Activated naive CD4-positive, alpha-beta T cell treated with anti-CD3 and anti-CD28 coated beads, Interleukin-2, amount 10 ng/mL, durations not matched to agents 7 days and 5 days (primary cell): ENCODE measurements at regions not wholly inside any gene's neighbourhood (a gene's known extent, or its start where the extent isn't known, plus 50 kb on each side); places are given as distances from the start of the nearest gene placed in this dataset.

Experiments used
- CTCF ChIA-PET: fragments of 350-600 bp; sonication (Branson Sonifier 250); formaldehyde crosslinking; loops from one replicate; lab custom pipeline; 2021; ENCODE audit warnings: antibody characterized with exemption; lab: Charles Lee
- DNase-seq: peaks from one replicate; pipeline ENCODE4 v3.0.0-alpha.2; 2020
- H3K27ac Mint-ChIP-seq: one replicate; pipeline ENCODE4 v1.8.0; 2021; ENCODE audit warnings: mild to moderate bottlenecking, moderate library complexity, mixed read lengths
- H3K27me3 Mint-ChIP-seq: one replicate; pipeline ENCODE4 v1.8.0; 2021; ENCODE audit warnings: mild to moderate bottlenecking, mixed read lengths
- H3K36me3 Mint-ChIP-seq: one replicate; pipeline ENCODE4 v1.8.0; 2021; ENCODE audit warnings: mixed read lengths
- H3K4me1 Mint-ChIP-seq: one replicate; pipeline ENCODE4 v1.8.0; 2021; ENCODE audit warnings: mixed read lengths
- H3K4me3 Mint-ChIP-seq: one replicate; pipeline ENCODE4 v1.8.0; 2021; ENCODE audit warnings: mild to moderate bottlenecking, moderate library complexity, mixed read lengths
- H3K9me3 Mint-ChIP-seq: one replicate; pipeline ENCODE4 v1.8.0; 2021; ENCODE audit warnings: mixed read lengths

DNA sequence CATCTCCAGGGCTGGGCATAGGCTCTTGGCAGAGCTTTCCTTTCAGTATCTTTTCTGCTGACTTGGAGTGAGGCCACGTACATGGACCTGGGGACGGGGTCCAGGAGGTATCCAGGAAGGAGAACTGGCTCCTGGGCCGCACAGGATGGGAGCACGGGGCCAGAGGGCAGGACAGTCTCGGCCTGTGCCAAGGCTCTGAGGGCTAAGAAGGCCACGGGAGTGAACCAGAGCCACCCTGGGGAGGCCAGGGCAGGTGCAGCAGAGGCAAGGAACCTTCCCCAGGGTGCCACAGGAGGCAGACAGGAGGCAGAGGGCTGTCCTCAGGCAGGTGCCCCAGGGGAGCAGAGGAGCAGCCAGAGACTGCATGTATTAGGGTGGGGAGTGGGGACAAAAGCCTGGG, 50.3 kb downstream of the PLXNA1 start:
- no peak for DNase-seq
- no peak overlapping the region for H3K4me3 Mint-ChIP-seq
- no peaks in the 10 kb centered on the region for H3K4me1 Mint-ChIP-seq
- no peaks in the 10 kb centered on the region for H3K27me3 Mint-ChIP-seq
- CTCF ChIA-PET, result no interaction called here
- no peaks in the 10 kb centered on the region for H3K9me3 Mint-ChIP-seq
- no peaks in the 10 kb centered on the region for H3K36me3 Mint-ChIP-seq
- no peak overlapping the region for H3K27ac Mint-ChIP-seq

DNA sequence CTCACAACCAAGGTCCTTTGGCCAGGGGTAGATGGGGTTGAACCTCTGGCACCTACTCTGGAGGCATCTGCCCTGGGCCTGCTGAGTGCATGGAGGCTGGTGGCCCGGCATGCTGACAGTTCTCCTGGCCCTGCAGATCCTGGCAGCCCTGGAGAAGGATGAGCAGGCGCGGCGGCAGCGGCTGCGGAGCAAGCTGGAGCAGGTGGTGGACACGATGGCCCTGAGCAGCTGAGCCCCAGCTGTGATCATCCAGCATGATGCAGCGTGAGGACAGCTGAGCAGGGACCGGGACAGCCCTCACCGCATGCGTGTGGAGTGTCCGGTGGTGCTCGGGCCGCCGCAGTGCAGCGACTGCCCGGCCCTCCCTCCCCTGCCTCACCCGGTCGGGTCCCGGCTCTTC, 50.9 kb downstream of the PLXNA1 start:
- no peaks in the 10 kb centered on the region for H3K4me1 Mint-ChIP-seq
- no peaks in the 10 kb centered on the region for H3K27me3 Mint-ChIP-seq
- no peaks in the 10 kb centered on the region for H3K9me3 Mint-ChIP-seq
- H3K36me3 Mint-ChIP-seq, result no peaks in the 10 kb centered on the region
- DNase-seq, result no peak
- no peak overlapping the region for H3K4me3 Mint-ChIP-seq
- H3K27ac Mint-ChIP-seq, result no peak overlapping the region
- CTCF ChIA-PET, result no interaction called here

DNA sequence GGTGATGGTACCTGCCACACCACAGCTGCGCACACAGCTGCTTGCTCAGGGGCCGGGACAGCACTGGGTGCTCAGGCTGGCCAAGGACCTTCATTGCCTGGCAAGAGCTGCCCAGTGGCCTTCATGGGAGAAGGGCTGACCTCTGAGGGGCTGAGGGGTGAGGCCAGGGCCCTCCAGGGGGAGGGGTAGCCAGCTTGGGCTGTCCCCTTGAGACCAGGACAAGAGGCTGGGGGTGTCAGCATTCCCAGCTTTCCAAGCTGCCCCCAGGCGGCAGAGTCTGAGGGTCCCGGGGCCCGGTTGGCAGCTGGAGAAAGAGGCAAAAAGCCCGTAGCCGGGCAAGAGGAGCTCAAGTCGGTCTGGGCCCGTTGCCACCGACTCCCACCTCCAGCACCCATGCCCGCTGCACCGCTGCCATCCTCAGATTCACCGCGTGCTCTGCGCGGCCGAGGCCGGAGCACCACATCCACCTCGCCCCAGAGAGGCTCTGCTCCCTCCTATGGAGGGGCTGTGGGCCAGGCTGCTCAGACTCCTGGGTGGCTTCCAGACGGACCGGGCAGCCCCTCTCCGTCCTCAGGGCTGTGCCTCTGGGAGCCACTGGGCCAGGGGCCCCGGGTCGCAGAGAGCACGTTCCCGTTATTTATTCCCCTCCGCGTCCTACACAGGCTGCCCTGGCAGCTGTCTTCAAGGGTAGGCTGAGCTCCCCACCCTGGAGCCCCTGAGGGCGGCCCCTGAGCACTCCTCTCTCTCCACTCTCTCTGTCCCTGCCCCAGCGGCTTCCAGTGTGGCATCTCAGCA, 51.5 kb downstream of the PLXNA1 start:
- DNase-seq, result no peak
- Mint-ChIP-seq H3K9me3 (no peaks in the 10 kb centered on the region), H3K27ac (no peak overlapping the region), H3K4me1 (no peaks in the 10 kb centered on the region), H3K4me3 (no peak overlapping the region), H3K27me3 (no peaks in the 10 kb centered on the region), H3K36me3 (no peaks in the 10 kb centered on the region)
- CTCF ChIA-PET, result no interaction called here

DNA sequence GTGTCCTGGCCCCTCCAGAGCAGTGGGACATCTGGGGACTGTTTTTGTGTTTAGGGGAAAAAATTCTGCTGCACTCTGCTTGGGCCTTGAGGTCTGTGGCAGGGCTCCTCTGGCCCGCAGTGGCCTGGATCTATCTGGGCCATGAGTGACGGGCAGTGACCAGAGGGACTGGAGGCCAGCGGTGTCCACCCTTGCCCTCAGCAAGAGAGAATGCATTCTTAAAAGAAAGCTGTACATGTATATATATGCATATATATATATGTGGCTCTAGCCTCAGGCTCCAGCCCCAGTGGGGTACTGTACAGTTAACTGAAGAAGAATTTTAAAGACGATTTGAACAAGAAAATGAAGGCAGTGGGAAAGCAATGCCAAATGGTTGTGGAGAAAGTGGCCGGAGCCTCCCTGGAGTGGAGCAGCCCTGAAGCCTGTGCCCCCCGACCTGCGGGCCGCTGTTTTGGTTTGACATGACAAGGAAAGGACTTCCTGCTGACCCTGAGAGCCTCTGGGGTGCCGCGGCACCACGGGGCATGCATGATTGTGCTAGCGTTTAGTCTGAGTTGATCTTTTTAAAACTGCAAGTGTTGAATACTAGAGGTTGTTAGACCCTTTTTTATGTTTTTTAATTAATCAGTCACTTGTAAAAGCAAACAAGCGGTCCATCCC, 52.2 kb downstream of the PLXNA1 start:
- no peak overlapping the region for H3K27ac Mint-ChIP-seq
- H3K4me3 Mint-ChIP-seq, result no peak overlapping the region
- CTCF ChIA-PET, result no interaction called here
- no peaks in the 10 kb centered on the region for H3K27me3 Mint-ChIP-seq
- H3K36me3 Mint-ChIP-seq, result no peaks in the 10 kb centered on the region
- DNase-seq, result no peak
- H3K4me1 Mint-ChIP-seq, result no peaks in the 10 kb centered on the region
- H3K9me3 Mint-ChIP-seq, result no peaks in the 10 kb centered on the region

DNA sequence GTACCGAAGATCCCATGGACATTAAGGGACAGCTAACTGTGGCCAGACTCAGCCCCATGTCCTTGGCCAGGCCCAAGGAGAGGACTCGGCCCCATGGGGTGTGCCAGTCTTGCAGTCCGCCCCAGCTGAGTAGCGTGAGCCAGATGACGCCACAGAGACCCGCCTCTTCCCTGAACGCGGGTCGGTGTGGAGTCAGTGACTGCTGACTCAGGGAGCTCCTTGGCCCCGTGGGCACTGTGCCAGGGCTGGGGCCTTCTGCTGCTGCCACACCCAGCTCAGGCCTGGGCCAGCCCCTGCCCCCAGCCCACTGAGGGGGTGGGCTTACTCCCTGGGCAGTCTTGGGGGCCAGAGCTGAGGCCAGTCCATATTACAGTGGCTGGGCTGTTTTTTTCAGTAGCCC, 52.8 kb downstream of the PLXNA1 start:
- Mint-ChIP-seq H3K4me3 (no peak overlapping the region), H3K27me3 (no peaks in the 10 kb centered on the region), H3K36me3 (no peaks in the 10 kb centered on the region), H3K27ac (no peak overlapping the region), H3K4me1 (no peaks in the 10 kb centered on the region), H3K9me3 (no peaks in the 10 kb centered on the region)
- no peak for DNase-seq
- CTCF ChIA-PET, result no interaction called here

DNA sequence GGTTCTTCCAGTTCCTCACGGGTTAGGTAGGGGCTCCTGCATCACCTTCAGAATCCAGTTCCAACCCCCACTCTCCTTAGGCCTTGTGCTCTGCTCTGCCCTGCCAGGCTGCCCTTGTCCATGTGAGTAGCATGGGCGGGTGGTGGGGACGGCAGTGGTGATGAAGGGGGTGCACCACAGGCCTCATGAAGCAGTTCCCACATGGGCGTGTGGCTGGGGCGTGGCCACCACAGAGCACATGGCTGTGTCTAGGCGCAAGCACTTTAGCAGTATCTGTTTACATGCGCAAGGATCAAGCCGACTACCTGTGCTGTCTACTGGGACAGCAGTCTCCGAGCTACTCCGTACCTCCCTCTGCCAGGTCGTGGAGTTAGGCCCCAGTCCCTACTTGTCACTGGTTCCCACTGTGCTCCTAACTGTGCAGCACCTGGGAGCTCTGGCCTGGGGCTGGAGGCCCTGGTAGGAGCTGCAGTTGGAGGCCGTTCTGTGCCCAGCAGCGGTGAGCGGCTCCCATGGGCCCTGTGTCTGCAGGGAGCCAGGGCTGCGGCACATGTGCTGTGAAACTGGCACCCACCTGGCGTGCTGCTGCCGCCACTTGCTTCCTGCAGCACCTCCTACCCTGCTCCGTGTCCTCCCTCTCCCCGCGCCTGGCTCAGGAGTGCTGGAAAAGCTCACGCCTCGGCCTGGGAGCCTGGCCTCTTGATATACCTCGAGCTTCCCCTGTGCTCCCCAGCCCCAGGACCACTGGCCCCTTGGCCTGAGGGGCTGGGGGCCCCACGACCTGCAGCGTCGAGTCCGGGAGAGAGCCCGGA, 53.5 kb downstream of the PLXNA1 start:
- Mint-ChIP-seq H3K9me3 (no peaks in the 10 kb centered on the region), H3K36me3 (no peaks in the 10 kb centered on the region), H3K27me3 (no peaks in the 10 kb centered on the region), H3K4me1 (no peaks in the 10 kb centered on the region), H3K4me3 (no peak overlapping the region), H3K27ac (no peak overlapping the region)
- CTCF ChIA-PET, result no interaction called here
- DNase-seq, result no peak

DNA sequence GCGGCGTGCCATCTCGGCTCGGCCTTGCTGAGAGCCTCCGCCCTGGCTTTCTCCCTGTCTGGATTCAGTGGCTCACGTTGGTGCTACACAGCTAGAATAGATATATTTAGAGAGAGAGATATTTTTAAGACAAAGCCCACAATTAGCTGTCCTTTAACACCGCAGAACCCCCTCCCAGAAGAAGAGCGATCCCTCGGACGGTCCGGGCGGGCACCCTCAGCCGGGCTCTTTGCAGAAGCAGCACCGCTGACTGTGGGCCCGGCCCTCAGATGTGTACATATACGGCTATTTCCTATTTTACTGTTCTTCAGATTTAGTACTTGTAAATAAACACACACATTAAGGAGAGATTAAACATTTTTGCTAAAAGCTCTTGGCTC, 54.1 kb downstream of the PLXNA1 start:
- Mint-ChIP-seq H3K4me3 (no peak overlapping the region), H3K9me3 (no peaks in the 10 kb centered on the region), H3K27me3 (no peaks in the 10 kb centered on the region), H3K27ac (no peak overlapping the region), H3K36me3 (no peaks in the 10 kb centered on the region), H3K4me1 (no peaks in the 10 kb centered on the region)
- DNase-seq, result no peak
- CTCF ChIA-PET, result no interaction called here

DNA sequence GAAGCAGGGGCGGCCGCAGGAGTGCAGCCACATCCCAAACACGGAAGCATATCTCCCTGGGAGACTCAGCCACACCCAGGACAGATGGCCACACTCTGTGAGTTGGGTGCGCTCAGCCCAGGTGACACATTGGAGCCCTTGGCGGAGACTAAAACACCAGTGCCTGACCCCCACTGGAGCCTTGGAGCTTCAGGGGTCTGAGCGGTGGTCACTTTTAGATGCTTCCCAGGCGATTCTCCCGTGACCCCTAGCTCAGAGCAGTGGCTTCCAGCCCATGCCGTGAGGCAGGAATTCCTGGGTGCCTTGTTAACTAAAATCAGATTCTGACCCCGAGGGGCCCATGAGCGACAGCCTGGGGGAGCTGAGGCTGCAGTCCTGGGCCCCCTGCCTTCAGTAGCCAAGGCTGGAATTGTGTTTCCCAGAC, 54.5 kb downstream of the PLXNA1 start:
- Mint-ChIP-seq H3K36me3 (no peaks in the 10 kb centered on the region), H3K4me1 (no peaks in the 10 kb centered on the region), H3K9me3 (no peaks in the 10 kb centered on the region), H3K27me3 (no peaks in the 10 kb centered on the region), H3K27ac (no peak overlapping the region), H3K4me3 (no peak overlapping the region)
- DNase-seq, result no peak
- CTCF ChIA-PET, result interaction anchor here (0.6 kb wide), 1 partner anchor 53 kb away, joined by 3 read pairs; no protein-coding TSS in a partner anchor

DNA sequence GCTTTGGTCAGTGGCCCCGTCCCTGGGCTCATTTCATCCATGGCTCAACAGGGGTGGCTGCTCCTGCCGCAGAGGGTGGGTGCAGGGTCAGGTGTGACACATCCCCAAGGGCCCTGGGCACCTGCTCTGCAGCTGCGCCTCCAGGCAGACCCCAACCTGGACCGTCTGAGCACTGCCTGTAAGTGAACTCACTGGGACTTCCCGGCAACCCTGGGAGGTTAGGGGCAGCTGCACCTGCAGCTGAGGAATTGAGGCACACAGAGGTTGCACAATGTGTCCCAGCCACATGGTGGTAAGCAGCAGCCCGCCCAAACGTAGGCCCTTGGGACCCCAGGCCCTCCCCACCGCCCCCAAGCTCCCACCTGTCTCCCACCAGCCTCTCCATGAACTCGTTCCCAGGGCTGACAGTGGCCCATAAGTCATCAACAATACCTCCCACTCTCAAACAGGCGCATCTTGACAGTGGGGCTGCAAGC, 55.1 kb downstream of the PLXNA1 start:
- H3K4me3 Mint-ChIP-seq, result no peak overlapping the region
- no peak overlapping the region for H3K27ac Mint-ChIP-seq
- no peaks in the 10 kb centered on the region for H3K4me1 Mint-ChIP-seq
- no peak for DNase-seq
- CTCF ChIA-PET, result interaction anchor here (0.6 kb wide), 1 partner anchor 53 kb away, joined by 3 read pairs; no protein-coding TSS in a partner anchor
- no peaks in the 10 kb centered on the region for H3K36me3 Mint-ChIP-seq
- no peaks in the 10 kb centered on the region for H3K9me3 Mint-ChIP-seq
- no peaks in the 10 kb centered on the region for H3K27me3 Mint-ChIP-seq

DNA sequence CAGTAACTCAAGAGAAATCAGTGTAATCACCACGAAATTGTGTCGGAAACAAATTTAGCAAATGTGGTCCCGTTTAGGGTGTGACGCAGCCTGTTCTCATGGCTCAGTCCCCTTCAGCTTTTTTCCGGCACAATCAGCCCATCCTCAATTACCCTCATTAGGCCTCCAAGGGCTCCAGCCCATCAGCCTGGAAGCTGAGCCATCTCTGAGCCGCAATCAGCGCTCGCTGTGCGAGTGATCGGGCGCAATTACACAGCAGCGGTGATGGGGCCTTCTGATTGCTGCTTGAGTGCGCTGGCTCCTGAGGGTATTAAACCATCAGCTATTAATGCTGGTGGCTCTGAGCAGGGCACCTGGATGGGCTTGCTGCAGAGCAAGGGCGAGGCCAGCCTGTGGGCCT, 55.6 kb downstream of the PLXNA1 start:
- no peak for DNase-seq
- CTCF ChIA-PET, result no interaction called here
- H3K27ac Mint-ChIP-seq, result no peak overlapping the region

DNA sequence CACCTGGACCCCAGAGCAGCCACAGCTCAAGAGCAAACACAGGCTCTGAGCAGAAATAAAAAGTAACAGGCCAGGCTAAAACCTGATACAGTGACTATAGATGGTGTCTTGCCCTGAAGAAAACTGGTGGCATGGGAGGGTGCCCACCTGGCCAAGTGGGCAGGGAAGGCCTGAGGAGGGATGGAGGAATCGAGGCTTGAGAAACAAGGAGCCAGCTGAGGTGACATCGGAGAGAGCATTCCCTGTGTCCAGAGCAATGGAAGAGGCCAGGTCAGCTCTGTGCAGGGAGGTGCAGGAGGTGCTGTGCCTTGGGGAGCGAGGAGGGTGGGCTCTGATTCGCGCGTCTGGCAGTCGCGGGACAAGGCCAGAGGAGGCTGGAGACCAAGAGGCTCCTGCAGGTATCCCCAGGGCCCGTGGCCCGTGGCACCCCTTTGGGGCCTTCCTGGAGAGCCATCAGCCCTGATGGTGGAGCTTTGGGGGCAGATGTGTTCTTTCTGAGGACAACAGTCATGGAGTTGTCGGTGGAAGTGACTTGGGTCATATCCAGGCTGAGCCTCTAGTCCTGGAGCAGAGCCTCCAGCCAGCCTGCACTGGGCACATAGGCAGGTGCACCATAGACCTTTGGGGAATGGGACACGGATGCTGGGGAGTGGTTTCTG, 56.1 kb downstream of the PLXNA1 start:
- CTCF ChIA-PET, result no interaction called here
- H3K9me3 Mint-ChIP-seq, result no peaks in the 10 kb centered on the region
- H3K4me1 Mint-ChIP-seq, result no peaks in the 10 kb centered on the region
- no peaks in the 10 kb centered on the region for H3K36me3 Mint-ChIP-seq
- no peak for DNase-seq
- H3K4me3 Mint-ChIP-seq, result no peak overlapping the region
- H3K27ac Mint-ChIP-seq, result no peak overlapping the region
- no peaks in the 10 kb centered on the region for H3K27me3 Mint-ChIP-seq

More for the DNA sequence above, 55.6 kb downstream of the PLXNA1 start:
- H3K4me3 Mint-ChIP-seq, result no peak overlapping the region
- no peaks in the 10 kb centered on the region for H3K4me1 Mint-ChIP-seq
- H3K9me3 Mint-ChIP-seq, result no peaks in the 10 kb centered on the region
- no peaks in the 10 kb centered on the region for H3K27me3 Mint-ChIP-seq
- H3K36me3 Mint-ChIP-seq, result no peaks in the 10 kb centered on the region

DNA sequence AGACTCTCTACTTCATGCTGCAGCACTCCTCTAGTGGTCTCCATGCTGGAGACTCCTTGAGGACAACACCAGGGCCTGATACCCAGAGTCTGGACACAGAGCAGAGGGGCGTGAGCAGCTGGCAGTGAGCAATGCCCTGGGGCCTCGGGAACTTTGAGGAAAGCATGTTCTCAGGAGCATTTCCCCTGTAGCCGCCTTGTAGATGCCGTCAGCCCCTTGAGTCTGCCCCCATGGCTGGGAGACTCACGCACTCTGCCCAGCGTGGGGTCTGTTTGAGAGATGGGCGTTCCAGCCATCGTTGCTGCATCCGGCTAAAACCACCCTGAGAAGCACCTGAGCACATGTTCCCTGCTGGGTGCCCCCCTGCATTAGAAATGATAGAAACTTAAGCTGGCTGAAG, 56.8 kb downstream of the PLXNA1 start:
- Mint-ChIP-seq H3K4me1 (no peaks in the 10 kb centered on the region), H3K27ac (no peak overlapping the region), H3K4me3 (no peak overlapping the region), H3K27me3 (no peaks in the 10 kb centered on the region), H3K36me3 (no peaks in the 10 kb centered on the region), H3K9me3 (no peaks in the 10 kb centered on the region)
- DNase-seq, result no peak
- CTCF ChIA-PET, result no interaction called here

DNA sequence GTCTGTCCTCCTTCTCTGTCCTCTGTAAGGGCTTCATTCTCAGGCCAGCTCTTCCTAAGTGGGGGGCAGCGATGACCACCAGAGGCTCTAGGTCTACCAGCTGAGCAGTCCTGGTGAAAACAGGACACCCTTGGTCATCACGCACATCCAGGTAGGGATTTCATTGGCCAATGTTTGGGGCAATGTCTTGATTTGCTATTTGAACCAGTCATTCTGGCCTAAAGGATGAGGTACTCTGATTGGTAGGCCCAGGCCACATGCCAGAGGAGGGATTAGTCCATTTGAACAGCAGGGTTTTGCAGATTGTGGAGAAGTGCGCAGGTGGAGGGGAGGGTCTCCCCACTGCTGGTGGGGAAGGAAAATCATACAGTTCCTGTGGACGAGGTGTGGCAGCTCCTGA, 57.3 kb downstream of the PLXNA1 start:
- Mint-ChIP-seq H3K4me3 (no peak overlapping the region), H3K27me3 (peaks cover 2% of the 10 kb centered on the region), H3K9me3 (no peaks in the 10 kb centered on the region), H3K4me1 (no peaks in the 10 kb centered on the region), H3K27ac (no peak overlapping the region), H3K36me3 (no peaks in the 10 kb centered on the region)
- no peak for DNase-seq
- CTCF ChIA-PET, result no interaction called here

DNA sequence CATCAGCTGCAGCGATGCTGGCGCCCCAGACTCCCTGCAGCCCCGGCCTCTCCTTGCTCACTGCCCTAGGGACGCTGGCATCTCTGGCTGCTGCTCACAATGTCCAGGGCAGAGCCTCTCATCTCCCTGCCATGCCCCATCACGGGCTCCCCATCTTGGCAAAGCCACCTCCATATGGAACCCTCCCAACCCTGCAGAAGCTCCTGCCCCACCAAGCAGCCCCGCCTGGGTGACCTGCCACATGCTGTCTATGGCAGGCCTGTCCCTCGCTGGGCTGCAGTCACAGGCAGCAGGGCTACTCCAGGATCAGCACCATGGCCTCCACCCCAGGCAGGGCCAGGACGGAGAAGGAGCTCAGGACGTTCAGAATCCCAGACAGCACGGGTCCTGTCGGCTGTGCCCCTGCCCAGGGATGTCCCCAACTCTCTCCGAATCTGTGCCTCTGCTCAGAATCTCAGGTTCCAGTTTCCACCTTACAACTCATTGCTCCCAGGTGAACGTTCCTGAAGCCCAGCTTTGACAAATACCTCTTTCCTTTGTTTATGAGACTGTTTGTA, 58.4 kb downstream of the PLXNA1 start:
- DNase-seq, result no peak
- no peak overlapping the region for H3K4me3 Mint-ChIP-seq
- no peaks in the 10 kb centered on the region for H3K4me1 Mint-ChIP-seq
- CTCF ChIA-PET, result no interaction called here
- H3K9me3 Mint-ChIP-seq, result no peaks in the 10 kb centered on the region
- H3K27ac Mint-ChIP-seq, result no peak overlapping the region
- no peaks in the 10 kb centered on the region for H3K36me3 Mint-ChIP-seq
- peaks cover 4% of the 10 kb centered on the region for H3K27me3 Mint-ChIP-seq
